ENCODE measurements at regions not wholly inside any gene's neighbourhood (a gene's known extent, or its start where the extent isn't known, plus 50 kb on each side); places are given as distances from the start of the nearest gene placed in this dataset.

DNA sequence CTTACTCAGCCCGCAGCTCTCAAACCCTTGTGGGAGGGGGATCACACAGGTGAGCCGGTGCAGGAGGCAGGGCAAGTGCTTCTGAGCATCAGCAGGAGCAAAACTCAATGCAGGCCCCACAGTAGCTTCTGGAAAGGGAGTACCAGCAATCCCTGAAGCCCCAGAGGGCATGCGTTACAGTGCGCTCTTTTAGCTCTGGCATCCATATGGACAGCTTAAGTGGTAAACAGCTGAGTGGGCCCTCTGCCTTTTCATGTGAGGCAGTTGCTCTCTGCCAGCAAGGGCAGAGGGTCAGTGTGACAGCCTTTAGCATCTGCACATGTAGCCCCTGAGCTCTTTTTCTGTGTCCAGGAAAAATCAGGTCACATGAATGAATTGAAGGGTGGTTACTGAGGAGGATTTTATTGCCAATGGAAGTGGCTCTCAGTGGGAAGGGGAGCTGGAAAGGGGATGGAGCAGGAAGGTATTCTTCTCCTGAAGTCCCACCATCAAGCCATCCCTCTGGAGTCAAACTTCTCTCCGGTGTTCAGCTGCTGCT lies 464.3 kb upstream of the THRB start:
- Histone ChIP-seq H3K9ac (ENCODE audit: low read depth, low read length) (no peak overlapping the region), H3K36me3 (ENCODE audit: insufficient read depth, low read length) (no peaks in the 10 kb centered on the region), H3K4me1 (ENCODE audit: insufficient read depth, low read length) (no peaks in the 10 kb centered on the region), H3K9me3 (ENCODE audit: control insufficient read depth, insufficient read depth, low read length) (no peaks in the 10 kb centered on the region)

DNA sequence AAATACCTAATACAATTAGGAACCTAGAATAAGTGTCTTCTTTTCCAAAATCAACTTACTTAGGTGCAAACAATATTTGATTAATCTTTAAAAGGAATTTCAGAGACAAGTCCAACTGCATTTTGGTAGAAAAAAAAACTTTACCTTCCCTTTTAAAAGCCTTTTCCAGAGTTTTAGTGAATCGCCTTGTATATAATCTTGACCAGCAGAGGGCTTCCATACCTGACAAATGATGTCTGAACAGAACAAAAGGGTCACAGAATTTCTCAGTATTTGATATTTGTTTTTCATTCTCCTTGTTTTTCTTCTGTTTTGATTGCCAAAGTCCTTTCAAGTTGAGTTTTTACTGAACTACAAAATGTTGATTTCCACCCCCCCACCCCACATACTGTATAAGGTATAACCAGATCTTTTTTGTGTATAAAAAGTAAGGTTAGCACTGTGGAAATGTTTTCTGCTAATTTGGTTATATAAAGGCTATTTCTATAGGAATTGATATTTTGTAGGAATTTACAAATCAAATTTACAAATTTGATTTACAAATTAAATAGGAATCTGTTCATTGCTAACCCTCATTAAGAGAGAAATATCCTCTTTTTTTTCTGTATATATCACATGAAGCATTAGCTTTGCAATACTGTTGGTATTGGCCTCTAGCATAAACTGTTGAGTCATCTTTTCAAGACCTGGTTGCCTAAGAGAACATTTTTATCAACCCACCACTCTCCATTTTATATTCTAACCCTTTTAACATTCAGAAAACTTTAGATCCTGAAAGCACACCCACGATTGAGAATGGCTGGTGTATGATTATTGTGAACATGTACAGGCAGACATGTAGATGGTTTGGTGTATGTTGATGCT lies 464.1 kb upstream of the RARB start:
- Histone ChIP-seq H3K9ac (ENCODE audit: low read depth, low read length) (no peak overlapping the region), H3K36me3 (ENCODE audit: insufficient read depth, low read length) (no peaks in the 10 kb centered on the region)

DNA sequence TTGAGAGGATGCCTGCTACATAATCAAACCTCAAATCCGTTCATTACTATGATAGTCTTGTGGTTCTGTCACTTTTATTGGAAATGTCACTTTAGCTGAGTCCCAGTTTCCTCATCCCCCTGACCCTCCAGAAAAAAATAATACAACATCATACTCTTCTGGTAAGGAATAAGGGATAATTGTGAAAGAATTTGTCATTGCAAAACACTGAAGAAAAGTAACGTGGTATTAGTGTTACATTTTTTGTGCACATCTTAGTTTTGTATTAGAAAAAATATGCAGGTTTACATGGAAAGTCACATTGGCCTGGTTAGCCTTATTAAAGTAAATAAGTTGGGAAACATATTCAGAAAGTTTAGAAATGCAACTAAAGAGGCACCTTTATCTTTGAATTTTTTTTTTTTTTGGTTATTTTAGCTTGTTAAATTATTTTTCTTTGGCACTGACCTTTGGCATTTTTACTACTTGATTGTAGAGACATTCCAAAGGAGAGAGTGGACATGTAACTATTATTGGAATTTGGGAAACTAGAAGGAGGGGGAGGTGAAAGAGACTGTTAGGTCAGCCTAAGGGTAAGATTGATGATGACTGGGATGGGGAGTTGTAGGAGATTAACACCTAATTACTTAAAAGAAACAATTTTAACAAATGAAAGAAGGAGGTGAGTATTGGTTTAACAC lies 462.2 kb upstream of the RARB start:
- no peaks in the 10 kb centered on the region for H3K9me3 ChIP-seq (ENCODE audit: control insufficient read depth, insufficient read depth, low read length)

More for the DNA sequence above, 464.1 kb upstream of the RARB start:
- Histone ChIP-seq H3K9me3 (ENCODE audit: control insufficient read depth, insufficient read depth, low read length) (no peaks in the 10 kb centered on the region), H3K4me1 (ENCODE audit: insufficient read depth, low read length) (no peaks in the 10 kb centered on the region)

DNA sequence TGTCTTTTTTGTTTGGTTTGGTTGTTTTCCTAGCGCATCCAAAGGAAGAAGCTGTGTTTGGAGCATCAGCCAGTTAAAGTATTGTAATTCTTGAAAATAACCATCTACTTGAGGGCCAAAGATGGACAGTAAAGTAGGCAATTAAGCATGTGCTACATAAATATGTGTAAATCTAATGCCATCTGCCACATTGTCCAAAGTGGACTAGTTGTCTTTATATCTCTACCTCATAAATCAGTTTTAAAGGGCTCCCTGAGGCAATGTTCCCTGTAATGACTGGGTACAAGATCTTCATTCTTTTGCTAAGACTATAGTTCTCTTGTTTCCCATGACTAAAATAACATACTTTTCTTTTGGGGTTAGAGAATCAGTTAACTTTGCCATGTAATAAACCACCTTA lies 460.0 kb upstream of the RARB start:
- Histone ChIP-seq H3K4me1 (ENCODE audit: insufficient read depth, low read length) (no peaks in the 10 kb centered on the region), H3K36me3 (ENCODE audit: insufficient read depth, low read length) (no peaks in the 10 kb centered on the region), H3K9me3 (ENCODE audit: control insufficient read depth, insufficient read depth, low read length) (no peaks in the 10 kb centered on the region), H3K9ac (ENCODE audit: low read depth, low read length) (no peak overlapping the region)

More for the DNA sequence above, 462.2 kb upstream of the RARB start:
- Histone ChIP-seq H3K36me3 (ENCODE audit: insufficient read depth, low read length) (no peaks in the 10 kb centered on the region), H3K9ac (ENCODE audit: low read depth, low read length) (no peak overlapping the region), H3K4me1 (ENCODE audit: insufficient read depth, low read length) (no peaks in the 10 kb centered on the region)

DNA sequence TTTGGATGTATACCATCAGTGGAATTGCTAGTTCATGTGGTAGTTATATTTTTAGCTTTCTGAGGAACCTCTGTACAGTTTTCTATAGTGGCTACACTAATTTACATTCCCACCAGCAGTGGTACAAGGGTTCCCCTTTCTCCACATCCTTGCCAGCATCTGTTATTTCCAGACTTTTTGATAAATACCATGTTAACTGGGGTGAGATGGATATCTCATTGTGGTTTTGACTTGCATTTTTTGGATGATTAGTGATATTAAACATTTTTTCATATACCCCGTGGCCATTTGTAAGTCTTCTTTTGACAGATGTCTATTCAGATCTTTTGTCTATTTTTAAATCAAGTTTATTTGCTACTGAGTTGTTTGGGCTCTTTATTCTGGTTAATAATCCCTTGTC lies 455.6 kb upstream of the RARB start:
- no peaks in the 10 kb centered on the region for H3K36me3 ChIP-seq (ENCODE audit: insufficient read depth, low read length)
- H3K4me1 ChIP-seq (ENCODE audit: insufficient read depth, low read length): no peaks in the 10 kb centered on the region
- no peaks in the 10 kb centered on the region for H3K9me3 ChIP-seq (ENCODE audit: control insufficient read depth, insufficient read depth, low read length)

DNA sequence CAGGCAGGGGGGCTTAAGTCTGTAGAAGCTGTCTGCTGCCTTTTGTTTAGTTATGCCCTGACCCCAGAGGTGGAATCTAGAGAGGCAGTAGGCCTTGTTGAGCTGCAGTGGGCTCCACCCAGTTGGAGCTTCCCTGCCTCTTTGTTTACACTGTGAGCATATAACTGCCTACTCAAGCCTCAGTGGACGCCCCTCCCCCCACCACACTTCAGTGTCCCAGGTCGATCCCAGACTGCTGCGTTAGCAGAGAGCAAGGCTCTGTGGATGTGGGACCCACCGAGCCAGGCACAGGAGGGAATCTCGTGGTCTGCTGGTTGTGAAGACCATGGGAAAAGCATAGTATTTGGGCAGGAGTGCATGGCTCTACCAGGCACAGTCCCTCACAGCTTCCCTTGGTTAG lies 446.8 kb upstream of the RARB start:
- H3K36me3 ChIP-seq (ENCODE audit: insufficient read depth, low read length): no peaks in the 10 kb centered on the region
- H3K9ac ChIP-seq (ENCODE audit: low read depth, low read length): no peak overlapping the region
- no peaks in the 10 kb centered on the region for H3K9me3 ChIP-seq (ENCODE audit: control insufficient read depth, insufficient read depth, low read length)
- no peaks in the 10 kb centered on the region for H3K4me1 ChIP-seq (ENCODE audit: insufficient read depth, low read length)

More for the DNA sequence above, 455.6 kb upstream of the RARB start:
- H3K9ac ChIP-seq (ENCODE audit: low read depth, low read length): no peak overlapping the region

DNA sequence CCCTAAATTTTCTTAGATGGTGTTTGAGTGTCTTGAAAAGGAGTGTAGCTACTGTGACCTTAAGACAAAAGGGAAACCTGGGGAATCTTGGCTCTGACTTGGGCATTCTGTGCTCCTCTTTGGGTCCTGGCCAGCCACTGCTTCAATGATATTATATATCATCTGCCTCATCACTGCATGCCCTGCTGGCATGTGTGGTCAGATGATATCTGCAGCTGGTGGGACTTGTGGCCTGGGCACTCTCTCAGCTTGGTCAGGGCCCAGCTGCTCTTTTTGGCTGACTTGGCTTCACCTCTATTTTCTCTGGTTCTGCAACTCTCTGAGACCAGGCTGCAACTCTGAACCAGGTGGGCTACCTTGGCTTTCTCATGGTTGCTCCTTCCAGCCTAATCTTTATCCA lies 446.1 kb upstream of the RARB start:
- no peaks in the 10 kb centered on the region for H3K9me3 ChIP-seq (ENCODE audit: control insufficient read depth, insufficient read depth, low read length)
- 0 out of 2 replicates have a peak, but pooled peaks cover 3% of the 10 kb centered on the region for H3K4me1 ChIP-seq (ENCODE audit: insufficient read depth, low read length)
- H3K36me3 ChIP-seq (ENCODE audit: insufficient read depth, low read length): no peaks in the 10 kb centered on the region
- no peak overlapping the region for H3K9ac ChIP-seq (ENCODE audit: low read depth, low read length)

DNA sequence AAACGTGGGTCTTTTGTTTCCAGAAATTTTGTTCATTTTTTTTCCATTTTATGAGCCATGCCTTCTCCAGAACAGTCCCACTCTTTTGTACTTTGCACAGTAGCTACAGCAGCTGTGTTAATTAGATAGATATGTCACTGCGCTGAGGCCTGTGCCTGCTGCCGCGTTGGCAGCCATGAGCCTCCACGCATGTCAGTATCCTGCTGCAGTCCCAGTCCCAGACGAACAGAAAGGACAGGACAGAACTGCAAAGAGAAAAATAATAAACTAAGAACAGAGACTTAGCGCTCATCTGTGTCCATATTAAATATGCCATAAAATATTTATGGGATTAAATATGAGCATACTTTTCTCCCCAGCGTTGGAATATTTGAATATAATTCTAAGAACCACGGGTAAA lies 442.4 kb upstream of the RARB start:
- no peaks in the 10 kb centered on the region for H3K36me3 ChIP-seq (ENCODE audit: insufficient read depth, low read length)
- no peak overlapping the region for H3K9ac ChIP-seq (ENCODE audit: low read depth, low read length)
- H3K9me3 ChIP-seq (ENCODE audit: control insufficient read depth, insufficient read depth, low read length): no peaks in the 10 kb centered on the region
- 0 out of 2 replicates have a peak, but pooled peaks cover 3% of the 10 kb centered on the region for H3K4me1 ChIP-seq (ENCODE audit: insufficient read depth, low read length)

DNA sequence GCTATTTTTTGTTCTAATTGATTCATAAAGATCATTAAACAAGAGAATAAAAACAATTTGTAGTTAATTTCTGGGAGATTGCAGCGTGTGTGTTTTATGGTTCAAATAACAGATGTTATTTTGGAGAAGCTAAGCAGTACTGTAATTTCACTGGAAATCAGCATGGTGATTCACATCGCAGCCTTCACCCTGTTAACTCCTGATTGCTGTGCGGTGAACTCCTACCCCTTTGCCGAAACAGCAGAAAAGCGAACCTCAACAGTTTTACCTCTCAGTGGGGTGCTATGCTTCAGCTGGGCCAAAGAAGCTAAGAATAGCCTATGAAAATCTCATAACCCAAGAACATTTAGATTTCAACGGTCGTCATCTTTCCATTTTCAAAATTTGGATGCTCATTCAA lies 441.5 kb upstream of the RARB start:
- H3K9me3 ChIP-seq (ENCODE audit: control insufficient read depth, insufficient read depth, low read length): no peaks in the 10 kb centered on the region
- no peak overlapping the region for H3K9ac ChIP-seq (ENCODE audit: low read depth, low read length)
- no peaks in the 10 kb centered on the region for H3K36me3 ChIP-seq (ENCODE audit: insufficient read depth, low read length)
- H3K4me1 ChIP-seq (ENCODE audit: insufficient read depth, low read length): 0 out of 2 replicates have a peak, but pooled peaks cover 3% of the 10 kb centered on the region

DNA sequence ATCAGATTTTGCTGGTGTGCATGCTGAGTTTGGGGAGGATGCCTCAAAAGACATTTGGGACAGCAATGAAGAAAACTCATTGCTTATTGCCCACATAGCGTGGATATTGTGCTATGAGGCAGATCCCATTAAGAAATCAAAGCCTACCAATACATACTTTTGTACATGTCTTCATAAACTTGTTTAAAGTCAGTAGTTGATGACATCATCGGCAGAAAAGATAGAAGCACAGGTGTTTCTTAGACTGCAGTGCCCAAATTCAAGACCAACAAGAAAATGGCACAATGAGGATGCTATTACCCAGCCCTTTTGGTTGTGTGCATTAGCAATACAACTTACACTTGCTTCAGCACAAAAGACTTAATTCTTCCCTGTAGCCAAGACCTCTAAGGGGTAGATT lies 428.7 kb upstream of the RARB start:
- Histone ChIP-seq H3K36me3 (ENCODE audit: insufficient read depth, low read length) (no peaks in the 10 kb centered on the region), H3K9me3 (ENCODE audit: control insufficient read depth, insufficient read depth, low read length) (no peaks in the 10 kb centered on the region), H3K9ac (ENCODE audit: low read depth, low read length) (no peak overlapping the region), H3K4me1 (ENCODE audit: insufficient read depth, low read length) (no peaks in the 10 kb centered on the region)

DNA sequence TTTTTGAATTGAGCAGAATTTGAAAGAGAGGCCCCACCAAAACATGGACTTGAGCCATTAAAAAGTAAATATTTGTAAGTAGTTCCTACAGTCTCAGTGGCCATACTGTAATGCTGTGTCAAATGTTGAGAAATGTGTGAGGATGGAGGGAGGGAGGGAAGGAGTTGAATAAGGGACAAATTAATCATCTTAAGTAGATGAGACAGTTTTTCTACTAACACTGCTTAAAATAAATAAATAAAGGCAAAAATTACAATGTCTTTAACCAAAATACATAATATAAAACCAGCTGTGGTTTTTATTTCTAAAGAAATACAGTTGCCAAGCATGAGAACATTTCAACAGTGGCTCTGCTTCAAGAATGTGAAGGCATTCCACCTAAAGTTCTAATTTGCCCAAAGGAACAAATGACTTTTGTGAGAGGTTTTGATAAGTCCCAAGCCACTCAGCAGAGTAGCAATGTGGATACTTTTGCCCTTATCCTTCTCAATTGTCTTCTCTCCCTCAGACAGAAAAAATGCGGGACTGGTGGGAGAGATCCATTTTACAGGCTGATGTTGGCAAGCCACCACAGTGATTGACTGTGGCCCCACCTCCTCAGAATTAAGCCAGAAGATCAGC lies 427.0 kb upstream of the RARB start:
- no peaks in the 10 kb centered on the region for H3K36me3 ChIP-seq (ENCODE audit: insufficient read depth, low read length)
- H3K4me1 ChIP-seq (ENCODE audit: insufficient read depth, low read length): no peaks in the 10 kb centered on the region
- no peak overlapping the region for H3K9ac ChIP-seq (ENCODE audit: low read depth, low read length)
- no peaks in the 10 kb centered on the region for H3K9me3 ChIP-seq (ENCODE audit: control insufficient read depth, insufficient read depth, low read length)

DNA sequence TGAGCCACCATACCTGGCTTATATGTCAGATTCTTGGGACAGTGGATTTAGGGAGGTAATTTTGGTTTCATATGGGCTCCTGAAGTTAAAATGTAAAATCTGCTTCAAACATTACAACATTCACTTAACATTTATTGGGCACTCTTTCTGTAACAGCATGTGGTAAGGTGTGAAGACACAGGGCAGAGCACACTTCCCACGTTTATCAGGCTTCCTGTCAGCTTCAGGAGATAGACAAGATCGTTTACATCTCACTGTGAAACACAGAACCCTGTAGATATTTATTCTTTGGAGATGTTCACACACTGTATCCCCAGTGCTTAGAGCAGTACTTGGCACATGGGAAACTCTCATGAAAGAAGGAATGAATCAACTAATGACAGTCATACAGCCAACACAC lies 426.0 kb upstream of the RARB start:
- H3K9ac ChIP-seq (ENCODE audit: low read depth, low read length): no peak overlapping the region
- no peaks in the 10 kb centered on the region for H3K4me1 ChIP-seq (ENCODE audit: insufficient read depth, low read length)
- H3K9me3 ChIP-seq (ENCODE audit: control insufficient read depth, insufficient read depth, low read length): no peaks in the 10 kb centered on the region
- H3K36me3 ChIP-seq (ENCODE audit: insufficient read depth, low read length): no peaks in the 10 kb centered on the region

DNA sequence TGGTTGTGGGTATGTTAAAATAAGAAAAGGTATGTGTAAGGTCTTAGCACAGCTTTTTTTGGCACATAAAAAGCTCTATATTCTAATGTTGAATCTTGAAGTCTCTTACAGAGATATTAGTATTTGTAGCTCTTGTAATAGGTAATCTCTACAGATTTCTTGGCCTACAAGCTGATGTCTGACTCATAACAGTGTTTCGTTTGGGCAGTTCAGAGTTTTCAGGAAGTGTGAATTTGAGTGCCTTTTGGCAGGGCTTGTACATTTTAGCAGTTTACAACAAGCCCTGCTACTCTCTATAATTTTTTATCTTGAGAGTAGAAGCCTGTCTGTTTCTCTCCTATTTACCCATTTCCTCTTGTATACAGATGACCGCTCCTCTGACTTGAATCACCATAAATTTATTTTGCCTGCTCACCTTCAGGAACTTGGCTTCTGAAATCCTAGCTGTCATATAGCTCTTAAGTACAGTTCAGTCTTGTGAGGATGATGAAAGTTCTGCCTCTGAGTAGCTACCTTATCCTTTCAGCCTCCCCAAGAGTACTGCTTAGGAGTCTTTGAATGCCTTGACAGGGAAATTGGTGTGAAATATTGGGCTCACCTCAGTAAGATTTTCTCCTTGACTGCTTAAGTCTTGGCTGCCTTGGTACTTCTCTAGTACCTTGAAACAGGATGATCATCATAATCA lies 419.9 kb upstream of the RARB start:
- no peaks in the 10 kb centered on the region for H3K9me3 ChIP-seq (ENCODE audit: control insufficient read depth, insufficient read depth, low read length)
- H3K36me3 ChIP-seq (ENCODE audit: insufficient read depth, low read length): no peaks in the 10 kb centered on the region
- H3K9ac ChIP-seq (ENCODE audit: low read depth, low read length): no peak overlapping the region
- no peaks in the 10 kb centered on the region for H3K4me1 ChIP-seq (ENCODE audit: insufficient read depth, low read length)

DNA sequence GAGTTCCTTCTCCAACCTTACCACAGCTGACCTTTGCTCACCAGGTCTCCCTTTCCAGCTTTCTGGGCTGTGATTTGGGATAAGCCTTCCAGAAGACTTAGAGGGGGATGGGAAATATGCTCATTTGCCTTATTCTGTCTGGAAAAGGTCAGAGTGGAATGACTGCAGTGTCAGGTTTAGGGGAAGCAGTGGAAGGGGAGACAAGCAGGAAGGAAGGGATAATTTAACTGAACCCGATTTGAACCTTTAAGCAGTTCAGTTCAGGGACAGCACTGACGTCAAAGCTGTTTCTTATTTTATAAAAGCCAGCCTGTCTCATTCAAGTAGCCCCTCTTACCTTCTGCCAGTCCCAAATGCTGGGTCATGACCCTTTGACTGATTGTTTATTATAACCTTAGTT lies 418.4 kb upstream of the RARB start:
- H3K4me1 ChIP-seq (ENCODE audit: insufficient read depth, low read length): no peaks in the 10 kb centered on the region
- no peaks in the 10 kb centered on the region for H3K9me3 ChIP-seq (ENCODE audit: control insufficient read depth, insufficient read depth, low read length)
- no peak overlapping the region for H3K9ac ChIP-seq (ENCODE audit: low read depth, low read length)
- H3K36me3 ChIP-seq (ENCODE audit: insufficient read depth, low read length): no peaks in the 10 kb centered on the region

Data from ES-I3 (cell line).